ENCODE measurements at regions not wholly inside any gene's neighbourhood (a gene's known extent, or its start where the extent isn't known, plus 50 kb on each side); places are given as distances from the start of the nearest gene placed in this dataset.

- TF ChIP-seq ZNF133 (tag by site-specific recombination; IDR thresholded peaks at IDR 0.05) (no peak), CTCF (tag by site-specific recombination; IDR thresholded peaks at IDR 0.05) (no peak), KLF9 (tag by site-specific recombination; IDR thresholded peaks at IDR 0.05; ENCODE audit: low read depth) (no peak), ZNF354C (tag by site-specific recombination; IDR thresholded peaks at IDR 0.05; ENCODE audit: borderline replicate concordance, low read depth) (no peak), ZNF174 (tag by site-specific recombination; IDR thresholded peaks at IDR 0.05) (no peak), ZBTB7A (tag by site-specific recombination; IDR thresholded peaks at IDR 0.05; ENCODE audit: low read depth) (no peak), ZNF274 (IDR thresholded peaks at IDR 0.05; ENCODE audit: low read length) (no peak), ZNF274 (tag by site-specific recombination; IDR thresholded peaks at IDR 0.05; ENCODE audit: borderline replicate concordance) (no peak), TSHZ1 (tag by site-specific recombination; IDR thresholded peaks at IDR 0.05; ENCODE audit: borderline replicate concordance) (no peak), ZNF394 (tag by site-specific recombination; IDR thresholded peaks at IDR 0.05; ENCODE audit: borderline replicate concordance) (no peak), GLIS1 (tag by site-specific recombination; IDR thresholded peaks at IDR 0.05) (no peak), ZNF23 (tag by site-specific recombination; IDR thresholded peaks at IDR 0.05; ENCODE audit: borderline replicate concordance) (no peak), YY1 (tag by site-specific recombination; IDR thresholded peaks at IDR 0.05) (no peak), ZNF24 (tag by site-specific recombination; IDR thresholded peaks at IDR 0.05) (no peak)
Observed at GRCh38 chr22:49512487-49513165, 315.0 kb downstream of the BRD1 start.
